SIG-M5 treated with dmso at 0.1 percent for 504 hours (cell line): ENCODE measurements at regions not wholly inside any gene's neighbourhood (a gene's known extent, or its start where the extent isn't known, plus 50 kb on each side); places are given as distances from the start of the nearest gene placed in this dataset.
"Not testable (repeated sequence)": the region's sequence is repeated elsewhere in the genome, so short reads cannot be mapped to it uniquely, and the experiment has no call there.

Source experiments
- DNase-seq: peaks from one replicate; lab custom pipeline; 2025; ENCODE audit not compliant: unreplicated experiment; lab: John Stamatoyannopoulos, UW

DNA sequence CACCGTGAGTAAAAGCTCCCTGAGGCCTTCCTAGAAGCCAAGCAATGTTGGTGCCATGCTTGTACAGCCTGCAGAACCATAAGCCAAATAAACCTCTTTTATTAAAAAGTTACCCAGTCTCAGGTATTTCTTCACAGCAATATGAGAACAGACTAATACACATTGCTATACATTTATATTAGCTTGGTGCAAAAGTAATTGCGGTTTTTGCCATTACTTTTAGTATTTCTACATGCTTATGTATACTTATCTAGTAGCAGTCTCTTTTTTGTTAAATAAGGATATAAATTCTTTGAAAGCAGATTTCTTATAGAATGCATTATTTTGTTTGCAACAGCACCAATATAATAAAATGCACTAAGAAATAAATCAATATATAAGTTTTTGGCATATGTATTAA, 619.6 kb downstream of the FSCB start:
- no peak for DNase-seq

DNA sequence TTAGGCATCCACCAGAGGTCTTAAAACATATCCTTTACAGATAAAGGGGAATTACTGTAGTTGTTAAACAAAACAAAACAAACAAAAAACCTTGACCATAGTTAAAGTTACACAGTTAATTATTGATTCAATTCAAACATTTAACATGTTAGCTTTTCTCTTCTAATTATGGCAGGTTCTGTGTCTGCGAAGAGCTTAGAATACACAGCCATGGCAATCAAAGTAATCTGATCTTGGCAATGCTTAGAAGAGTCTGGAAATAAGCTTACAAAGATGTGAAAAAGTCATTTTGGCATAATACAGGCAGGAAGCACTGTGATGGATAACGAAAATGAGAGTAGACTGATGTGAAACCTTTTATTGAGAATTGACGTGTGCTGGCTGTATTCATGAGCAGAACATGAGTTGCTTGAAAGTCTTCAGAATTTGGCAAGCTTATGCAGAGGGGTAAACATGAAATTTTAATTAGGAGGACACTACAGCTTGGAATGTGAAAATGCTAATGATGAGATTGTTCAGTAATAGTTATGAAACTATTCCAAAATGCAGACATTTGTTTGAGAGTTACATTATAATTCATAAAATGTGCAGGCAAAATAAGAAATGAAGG, 629.6 kb downstream of the FSCB start:
- no peak for DNase-seq

- no peak for DNase-seq
These were observed 634.1 kb downstream of the FSCB start for GRCh38 chr14:43872752-43873655.

- no peak for DNase-seq
These were observed 634.9 kb downstream of the FSCB start for GRCh38 chr14:43872222-43872621.

- DNase-seq = no peak
These were observed 648.1 kb downstream of the FSCB start for GRCh38 chr14:43858981-43859380.

- DNase-seq = no peak
These were observed 651.5 kb downstream of the FSCB start for GRCh38 chr14:43855556-43855955.

- no peak for DNase-seq
These were observed 653.5 kb downstream of the FSCB start for GRCh38 chr14:43853541-43853940.

DNA sequence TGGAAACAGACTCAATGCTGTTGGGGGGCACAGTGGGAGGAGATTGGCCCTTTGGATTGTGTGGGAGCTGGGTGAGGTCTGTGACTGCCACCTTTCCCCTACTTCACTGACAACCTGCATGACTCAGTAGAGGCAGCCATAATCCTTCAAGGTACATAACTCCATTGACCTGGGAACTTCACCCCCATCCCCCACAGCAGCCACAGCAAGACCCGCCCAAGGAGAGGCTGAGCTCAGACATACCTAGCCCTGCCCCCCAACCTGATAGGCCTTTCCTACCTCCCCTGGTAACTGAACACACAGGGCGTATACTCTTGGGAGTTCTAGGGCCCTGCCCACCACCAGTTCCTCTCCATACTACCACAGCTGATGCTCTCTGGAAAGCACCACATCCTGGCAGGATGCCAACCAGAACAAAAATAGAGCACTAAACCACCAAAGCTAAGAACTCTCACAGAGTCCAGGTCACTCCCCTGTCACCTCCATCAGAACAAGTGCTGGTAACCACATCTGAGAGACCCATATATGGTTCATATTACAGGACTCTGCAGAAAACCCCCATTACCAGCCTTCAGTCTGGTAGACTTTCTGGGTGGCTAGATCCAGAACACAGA, 703.9 kb downstream of the FSCB start:
- no peak for DNase-seq

DNA sequence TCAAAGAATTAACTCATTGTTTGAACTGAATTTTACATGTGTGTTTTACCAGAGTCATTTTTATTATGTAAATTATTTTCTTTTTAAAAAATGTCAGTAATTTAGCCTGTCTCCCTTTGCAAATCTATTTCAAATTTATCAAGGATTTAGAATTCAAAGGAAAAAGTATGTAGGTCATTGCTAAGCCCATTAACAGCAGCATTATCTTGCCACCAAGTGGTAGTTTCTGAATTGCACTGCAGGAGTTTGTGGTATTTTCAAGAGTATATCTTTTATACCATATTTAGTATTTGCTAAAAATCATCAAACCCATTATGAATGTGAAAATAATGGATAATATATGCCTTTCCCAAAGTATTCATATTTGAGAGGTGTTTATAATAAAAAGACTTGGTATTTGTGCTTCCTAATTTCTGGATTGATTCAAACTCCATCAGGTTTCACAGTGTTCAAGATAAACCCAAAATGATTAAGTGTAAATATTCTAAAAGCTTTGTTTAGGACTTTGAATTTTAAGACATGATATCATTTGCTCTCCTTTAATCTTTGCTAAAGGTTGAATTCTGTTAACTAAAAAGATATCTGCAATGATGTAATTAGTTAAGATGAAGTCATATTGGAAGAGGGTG, 711.4 kb downstream of the FSCB start:
- DNase-seq = no peak

DNA sequence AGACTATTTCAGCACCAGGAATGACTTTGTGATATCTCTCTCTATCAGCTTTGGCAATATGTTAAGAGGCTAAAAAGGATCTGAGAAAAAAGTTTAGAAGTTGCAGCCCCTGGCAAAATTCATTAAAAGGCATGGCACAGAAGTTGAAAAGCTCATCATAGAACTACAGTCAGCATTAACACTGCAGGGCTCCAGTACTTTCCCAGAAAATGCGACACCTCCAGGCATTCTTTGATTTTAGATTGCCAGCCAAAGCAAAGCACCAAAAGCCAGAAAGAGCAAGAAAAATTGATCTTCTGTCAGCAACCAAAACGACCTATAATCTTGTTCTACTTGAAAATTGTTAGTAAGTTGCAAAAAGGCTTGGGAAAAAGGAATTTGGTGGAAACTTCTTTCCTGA, 713.5 kb downstream of the FSCB start:
- no peak for DNase-seq

DNA sequence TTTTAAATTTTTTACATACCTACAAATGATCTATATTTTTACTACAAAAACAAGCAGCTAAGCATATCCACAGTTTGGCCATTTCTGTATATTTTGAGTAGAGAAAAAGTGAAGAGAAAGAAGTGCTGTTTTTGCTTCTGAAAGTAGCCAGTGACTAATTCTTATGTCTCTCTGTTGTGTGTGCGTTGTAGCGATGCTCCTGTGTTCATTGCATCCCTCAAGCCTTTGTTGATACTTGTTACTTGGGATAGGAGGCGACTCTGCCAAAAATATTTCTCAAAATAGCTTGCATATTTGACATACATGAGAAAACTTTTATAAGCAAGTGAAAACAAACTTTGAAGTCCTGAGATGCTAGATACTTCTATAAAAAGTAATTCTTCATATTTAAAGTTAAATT, 714.1 kb downstream of the FSCB start:
- DNase-seq = no peak

- DNase-seq = no peak
These were observed 716.4 kb downstream of the FSCB start for GRCh38 chr14:43790681-43791080.

DNA sequence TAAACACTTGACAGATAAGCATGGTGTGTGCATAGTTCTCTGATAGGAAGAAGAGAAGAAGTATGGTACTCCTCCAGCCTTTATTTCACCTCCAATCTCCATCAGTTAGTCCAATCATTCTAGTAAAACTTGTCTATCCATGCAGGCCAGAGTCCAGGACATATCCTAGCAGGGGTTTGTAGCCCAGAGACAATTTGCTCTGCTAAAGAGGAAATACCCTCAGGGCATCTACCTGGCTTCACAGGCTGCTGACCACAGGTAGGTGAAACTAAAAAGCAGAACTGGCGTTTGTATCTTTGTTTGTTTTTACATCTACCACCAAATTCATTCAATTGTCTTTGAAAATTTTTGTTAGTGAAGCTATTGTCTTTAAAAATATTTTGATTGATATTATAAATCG, 717.6 kb downstream of the FSCB start:
- DNase-seq = peak; percentile 7

DNA sequence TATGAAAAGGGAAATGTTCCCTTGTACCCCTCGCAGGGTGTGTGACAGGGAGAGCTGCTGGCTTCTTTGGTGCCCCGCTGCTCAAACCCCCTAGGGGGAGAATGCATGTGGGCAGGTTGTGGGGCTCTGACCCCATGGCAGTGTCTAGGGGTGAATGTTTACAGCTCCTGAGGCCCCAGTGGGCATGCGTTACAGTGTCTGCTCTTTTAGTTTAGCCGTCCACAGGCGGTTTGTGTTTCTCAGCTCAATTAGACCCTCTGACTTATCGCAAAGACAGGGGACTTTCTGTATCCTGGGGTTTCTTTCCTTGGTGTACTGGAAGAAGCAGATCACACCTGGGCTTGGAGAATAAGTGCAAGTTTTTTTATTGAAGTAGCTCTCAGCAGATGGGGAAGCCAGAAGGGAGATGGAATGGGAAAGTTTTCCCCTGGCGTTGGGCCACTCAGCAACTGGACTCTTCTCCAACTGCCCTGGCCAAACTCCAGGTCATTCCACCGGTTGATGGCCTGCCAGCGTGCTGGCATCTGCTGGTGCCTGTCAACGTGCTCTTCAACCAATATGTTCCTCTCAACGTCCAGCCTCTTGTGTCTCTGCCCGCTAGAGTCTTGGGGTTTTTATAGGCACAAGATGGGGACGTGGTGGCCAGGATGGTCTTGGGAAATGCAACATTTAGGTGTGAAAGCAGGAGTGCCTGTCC, 720.9 kb downstream of the FSCB start:
- DNase-seq = no peak

DNA sequence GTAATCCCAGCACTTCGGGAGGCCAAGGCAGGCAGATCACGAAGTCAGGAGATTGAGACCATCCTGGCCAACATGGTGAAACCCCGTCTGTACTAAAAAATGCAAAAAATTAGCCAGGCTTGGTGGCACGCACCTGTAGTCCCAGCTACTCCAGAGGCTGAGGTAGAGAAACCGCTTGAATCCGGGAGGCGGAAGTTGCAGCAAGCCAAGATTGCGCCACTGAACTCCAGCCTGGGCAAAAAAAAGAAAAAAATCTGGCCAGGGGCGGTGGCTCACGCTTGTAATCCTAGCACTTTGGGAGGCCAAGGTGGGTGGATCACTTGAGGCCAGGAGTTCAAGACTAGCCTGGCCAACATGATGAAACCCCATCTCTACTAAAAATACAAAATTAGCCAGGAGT, 722.7 kb downstream of the FSCB start:
- not testable (repeated sequence) for DNase-seq

- no peak for DNase-seq
These were observed 728.0 kb downstream of the FSCB start for GRCh38 chr14:43778937-43779639.

GRCh38 chr14:43778570-43778936, 728.5 kb downstream of the FSCB start:
- peak; percentile 12 for DNase-seq

- DNase-seq = no peak
These were observed 741.6 kb downstream of the FSCB start for GRCh38 chr14:43765474-43765873.

GRCh38 chr14:43764433-43764832, 742.6 kb downstream of the FSCB start:
- DNase-seq = no peak

GRCh38 chr14:43755707-43756106, 751.4 kb downstream of the FSCB start:
- DNase-seq = no peak

- no peak for DNase-seq
These were observed 752.2 kb downstream of the FSCB start for GRCh38 chr14:43754838-43755237.
